Stimulated activated memory B cell treated with anti-CD40 and anti-IgM and Interleukin-4, amounts not matched to agents 10 μg/mL and 1 μg/mL and 100 μg/mL, for 72 hours (primary cell): ENCODE measurements at regions not wholly inside any gene's neighbourhood (a gene's known extent, or its start where the extent isn't known, plus 50 kb on each side); places are given as distances from the start of the nearest gene placed in this dataset.
"Not testable (repeated sequence)": the region's sequence is repeated elsewhere in the genome, so short reads cannot be mapped to it uniquely, and the experiment has no call there.

Experiments used
- ATAC-seq: fragments of 150-1000 bp; cut with Tn5 transposase; 2 replicates; pipeline ENCODE4 v1.10.0; 2021
- H3K27ac Mint-ChIP-seq: one replicate; pipeline ENCODE4 v1.8.0; 2022; ENCODE audit warnings: mild to moderate bottlenecking, mixed read lengths
- H3K27me3 Mint-ChIP-seq: one replicate; pipeline ENCODE4 v1.8.0; 2022; ENCODE audit warnings: mixed read lengths
- H3K36me3 Mint-ChIP-seq: one replicate; pipeline ENCODE4 v1.8.0; 2022; ENCODE audit warnings: mixed read lengths
- H3K4me1 Mint-ChIP-seq: one replicate; pipeline ENCODE4 v1.8.0; 2022; ENCODE audit warnings: mixed read lengths
- H3K4me3 Mint-ChIP-seq: one replicate; pipeline ENCODE4 v1.8.0; 2022; ENCODE audit warnings: mild to moderate bottlenecking, moderate library complexity, mixed read lengths
- H3K9me3 Mint-ChIP-seq: one replicate; pipeline ENCODE4 v1.8.0; 2022; ENCODE audit warnings: mixed read lengths

DNA sequence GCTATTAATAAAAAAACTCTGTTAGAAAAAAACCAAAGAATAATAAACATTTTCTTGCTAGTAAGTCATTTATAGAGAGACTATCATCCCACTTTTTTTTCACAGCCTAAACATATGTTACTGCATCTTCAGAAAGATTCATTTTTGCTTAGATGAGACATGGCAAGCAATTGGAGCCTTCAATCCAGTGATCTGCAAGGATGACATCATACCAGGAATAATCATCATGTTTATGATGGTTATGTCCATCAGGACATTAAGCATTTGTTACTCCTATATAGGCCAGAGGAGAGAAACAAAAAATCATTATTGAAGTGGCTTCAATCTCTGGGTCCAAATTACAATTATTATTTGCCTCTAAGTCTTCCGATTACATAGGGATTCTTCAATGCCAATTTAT lies 626.3 kb upstream of the CCNG1 start:
- no peak for ATAC-seq
- Mint-ChIP-seq H3K4me3 (no peak overlapping the region), H3K4me1 (no peaks in the 10 kb centered on the region), H3K27me3 (no peaks in the 10 kb centered on the region), H3K9me3 (peaks cover 9% of the 10 kb centered on the region), H3K27ac (no peak overlapping the region), H3K36me3 (no peaks in the 10 kb centered on the region)

GRCh38 chr5:162816816-162817215 lies 620.6 kb upstream of the CCNG1 start:
- Mint-ChIP-seq H3K9me3 (peaks cover 9% of the 10 kb centered on the region), H3K4me1 (no peaks in the 10 kb centered on the region), H3K4me3 (no peak overlapping the region), H3K27ac (no peak overlapping the region), H3K27me3 (no peaks in the 10 kb centered on the region), H3K36me3 (no peaks in the 10 kb centered on the region)
- no peak for ATAC-seq

DNA sequence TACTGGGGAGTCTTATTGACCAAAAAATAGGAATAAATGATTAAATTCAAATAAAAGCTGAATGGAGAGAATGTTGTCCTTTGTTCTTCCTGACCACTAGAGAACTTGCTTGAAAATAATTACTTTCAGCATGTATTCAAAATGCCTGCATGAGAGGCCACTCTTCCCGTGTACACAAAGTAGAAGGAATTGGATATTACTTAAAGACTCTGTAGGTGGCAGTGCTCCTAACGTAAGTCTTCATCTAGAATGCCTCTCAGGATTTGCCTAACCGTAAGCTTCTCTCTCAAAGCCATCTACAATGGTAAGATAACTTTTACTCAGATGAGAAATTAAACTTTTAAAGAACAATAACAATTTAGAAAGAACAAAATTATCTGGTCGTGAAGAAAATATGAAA lies 620.0 kb upstream of the CCNG1 start:
- ATAC-seq = no peak
- Mint-ChIP-seq H3K4me1 (no peaks in the 10 kb centered on the region), H3K27ac (no peak overlapping the region), H3K27me3 (no peaks in the 10 kb centered on the region), H3K4me3 (no peak overlapping the region), H3K9me3 (peaks cover 9% of the 10 kb centered on the region), H3K36me3 (no peaks in the 10 kb centered on the region)

DNA sequence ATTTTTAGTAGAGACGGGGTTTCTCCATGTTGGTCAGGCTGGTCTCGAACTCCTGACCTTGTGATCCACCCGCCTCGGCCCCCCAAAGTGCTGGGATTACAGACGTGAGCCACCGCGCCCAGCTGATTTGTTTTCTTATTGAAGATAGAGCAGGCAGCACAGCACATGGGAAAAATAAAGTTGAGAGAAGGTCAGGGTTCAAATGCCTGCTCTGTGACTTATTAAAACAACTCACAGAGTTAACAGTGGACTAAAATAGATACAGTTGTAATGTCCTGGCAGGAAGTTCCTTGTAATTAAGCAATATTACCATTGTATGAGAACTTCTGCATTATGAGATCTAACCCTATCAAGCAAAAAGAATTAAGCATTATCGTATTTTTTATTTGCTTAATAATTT lies 615.7 kb upstream of the CCNG1 start:
- not testable (repeated sequence) for H3K9me3 Mint-ChIP-seq, H3K4me1 Mint-ChIP-seq, ATAC-seq, H3K4me3 Mint-ChIP-seq, H3K27ac Mint-ChIP-seq, H3K27me3 Mint-ChIP-seq, H3K36me3 Mint-ChIP-seq

DNA sequence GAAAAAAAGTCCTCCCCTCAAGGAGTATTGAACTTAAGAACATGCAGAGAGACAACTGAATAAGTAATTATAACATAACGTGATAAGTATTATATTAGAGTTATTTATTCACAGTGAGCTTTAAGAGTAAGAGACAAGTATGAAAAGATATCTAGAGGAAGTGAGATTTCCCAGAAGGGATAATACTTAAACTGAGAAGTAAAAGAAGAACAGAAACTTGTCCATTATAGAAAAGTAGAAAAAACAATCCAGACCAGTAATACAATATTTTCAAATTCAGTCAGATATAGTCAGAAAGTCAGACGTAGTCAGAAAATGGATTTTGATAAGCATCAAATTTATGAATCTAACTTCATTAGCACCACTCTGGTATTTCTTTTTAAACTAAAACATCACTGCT lies 613.0 kb upstream of the CCNG1 start:
- no peak for ATAC-seq
- Mint-ChIP-seq H3K36me3 (no peaks in the 10 kb centered on the region), H3K27ac (no peak overlapping the region), H3K4me1 (no peaks in the 10 kb centered on the region), H3K9me3 (peaks cover 9% of the 10 kb centered on the region), H3K27me3 (no peaks in the 10 kb centered on the region), H3K4me3 (no peak overlapping the region)

DNA sequence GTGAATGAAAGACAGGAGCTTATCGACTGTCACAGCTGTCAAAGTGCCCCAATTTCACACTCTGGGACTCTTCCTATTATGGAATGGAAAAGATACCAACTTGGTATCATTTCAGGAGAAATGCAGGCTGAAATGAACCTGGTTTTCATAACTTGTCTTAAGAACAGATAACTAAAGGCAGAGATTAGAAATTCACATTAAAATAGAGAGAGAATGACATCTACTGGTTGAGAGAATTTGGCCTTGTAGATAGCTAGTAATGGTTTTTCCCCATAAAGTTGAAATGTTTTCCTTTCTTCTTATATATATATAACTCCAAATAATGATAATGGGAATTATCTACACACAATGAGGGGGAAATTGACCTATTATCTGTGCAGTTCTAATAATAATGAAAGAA lies 600.2 kb upstream of the CCNG1 start:
- no peak overlapping the region for H3K4me3 Mint-ChIP-seq
- H3K9me3 Mint-ChIP-seq = peaks cover 6% of the 10 kb centered on the region
- no peaks in the 10 kb centered on the region for H3K36me3 Mint-ChIP-seq
- H3K27me3 Mint-ChIP-seq = no peaks in the 10 kb centered on the region
- ATAC-seq = no peak
- no peaks in the 10 kb centered on the region for H3K4me1 Mint-ChIP-seq
- H3K27ac Mint-ChIP-seq = no peak overlapping the region

DNA sequence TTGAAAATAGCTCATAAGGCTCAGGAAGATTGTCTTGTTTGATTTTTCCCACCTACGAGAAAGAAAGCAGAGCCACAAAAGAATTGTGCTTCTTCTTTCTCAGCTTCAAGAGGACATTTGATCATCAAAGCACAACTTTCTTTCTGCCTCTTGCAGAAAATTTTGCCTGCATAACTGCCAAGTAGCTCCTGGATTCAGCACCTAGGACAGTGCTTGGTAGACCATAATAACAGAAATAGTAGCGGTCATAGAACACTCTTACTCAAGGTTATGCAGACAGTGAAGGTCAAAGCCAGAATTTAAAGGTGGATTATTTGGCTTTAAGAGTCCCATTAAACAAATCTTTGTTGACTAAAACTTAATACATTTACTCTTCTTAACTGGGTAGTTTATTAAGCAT lies 594.7 kb upstream of the CCNG1 start:
- no peaks in the 10 kb centered on the region for H3K4me1 Mint-ChIP-seq
- ATAC-seq = no peak
- no peaks in the 10 kb centered on the region for H3K36me3 Mint-ChIP-seq
- no peak overlapping the region for H3K4me3 Mint-ChIP-seq
- H3K9me3 Mint-ChIP-seq = no peaks in the 10 kb centered on the region
- no peak overlapping the region for H3K27ac Mint-ChIP-seq
- no peaks in the 10 kb centered on the region for H3K27me3 Mint-ChIP-seq

DNA sequence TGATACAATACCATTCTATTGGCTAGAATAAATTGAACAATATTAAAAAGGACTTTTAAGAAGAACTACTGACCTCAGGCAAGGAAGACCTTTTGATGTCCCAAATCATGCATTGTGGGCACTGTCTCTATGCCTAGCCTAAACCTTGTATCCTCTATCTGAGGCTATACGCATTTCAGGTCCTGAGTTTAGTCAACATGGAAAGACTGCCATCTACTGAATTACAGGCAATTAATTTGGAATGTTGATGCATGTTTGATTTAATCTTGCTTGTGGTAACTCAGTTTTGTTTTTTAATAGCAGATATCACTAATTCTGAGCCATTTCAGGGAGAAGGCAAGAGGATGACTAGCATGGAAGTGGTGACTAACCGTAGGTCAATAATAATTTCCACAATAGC lies 585.3 kb upstream of the CCNG1 start:
- H3K27me3 Mint-ChIP-seq = no peaks in the 10 kb centered on the region
- no peak overlapping the region for H3K4me3 Mint-ChIP-seq
- H3K36me3 Mint-ChIP-seq = no peaks in the 10 kb centered on the region
- ATAC-seq = no peak
- H3K9me3 Mint-ChIP-seq = peaks cover 12% of the 10 kb centered on the region
- H3K4me1 Mint-ChIP-seq = no peaks in the 10 kb centered on the region
- H3K27ac Mint-ChIP-seq = no peak overlapping the region

DNA sequence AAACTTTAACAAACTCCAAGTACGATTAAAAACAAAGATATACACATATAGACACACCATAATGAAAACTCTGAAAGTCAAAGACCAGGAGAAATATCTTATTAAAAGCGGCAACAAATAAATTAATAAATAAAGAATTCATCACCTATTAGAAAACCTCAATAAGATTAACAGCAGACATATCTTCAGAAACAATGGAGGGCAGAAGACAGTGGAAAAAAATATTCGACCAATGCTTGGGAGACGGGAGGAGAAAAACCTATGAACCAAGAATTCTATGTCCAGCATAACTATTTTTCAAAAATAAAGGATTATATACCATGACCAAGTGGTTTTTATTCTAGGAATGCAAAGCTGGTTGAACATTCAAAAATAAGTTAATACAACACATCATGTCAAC lies 578.6 kb upstream of the CCNG1 start:
- no peak for ATAC-seq
- H3K36me3 Mint-ChIP-seq = no peaks in the 10 kb centered on the region
- no peak overlapping the region for H3K4me3 Mint-ChIP-seq
- no peaks in the 10 kb centered on the region for H3K27me3 Mint-ChIP-seq
- no peaks in the 10 kb centered on the region for H3K4me1 Mint-ChIP-seq
- peaks cover 3% of the 10 kb centered on the region for H3K9me3 Mint-ChIP-seq
- H3K27ac Mint-ChIP-seq = no peak overlapping the region

- H3K4me3 Mint-ChIP-seq = no peak overlapping the region
- H3K27me3 Mint-ChIP-seq = no peaks in the 10 kb centered on the region
Measured at GRCh38 chr5:162870966-162871365, 566.4 kb upstream of the CCNG1 start.

DNA sequence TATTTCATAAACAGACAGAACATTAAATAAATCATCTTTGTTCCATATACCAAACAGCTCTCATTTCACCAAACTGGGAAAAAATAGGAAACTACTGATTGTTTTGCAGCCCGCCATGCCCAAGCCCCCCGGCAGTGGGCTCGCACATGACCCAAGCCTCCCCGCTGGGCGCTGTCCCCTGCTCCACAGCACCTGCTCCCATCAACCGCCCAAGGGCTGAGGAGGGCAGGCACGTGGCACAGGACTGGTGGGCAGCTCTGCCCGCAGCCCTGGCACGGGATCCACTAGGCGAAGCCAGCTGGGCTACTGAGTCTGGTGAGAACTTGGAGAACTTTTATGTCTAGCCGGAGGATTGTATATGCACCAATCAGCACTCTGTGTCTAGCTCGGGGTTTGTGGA lies 554.8 kb upstream of the CCNG1 start:
- H3K27me3 Mint-ChIP-seq = no peaks in the 10 kb centered on the region
- no peaks in the 10 kb centered on the region for H3K9me3 Mint-ChIP-seq
- ATAC-seq = no peak
- H3K4me3 Mint-ChIP-seq = no peak overlapping the region
- H3K36me3 Mint-ChIP-seq = no peaks in the 10 kb centered on the region
- no peaks in the 10 kb centered on the region for H3K4me1 Mint-ChIP-seq
- H3K27ac Mint-ChIP-seq = no peak overlapping the region

More at GRCh38 chr5:162870966-162871365, 566.4 kb upstream of the CCNG1 start:
- ATAC-seq = no peak
- Mint-ChIP-seq H3K36me3 (no peaks in the 10 kb centered on the region), H3K4me1 (no peaks in the 10 kb centered on the region), H3K27ac (no peak overlapping the region), H3K9me3 (peaks cover 10% of the 10 kb centered on the region)

DNA sequence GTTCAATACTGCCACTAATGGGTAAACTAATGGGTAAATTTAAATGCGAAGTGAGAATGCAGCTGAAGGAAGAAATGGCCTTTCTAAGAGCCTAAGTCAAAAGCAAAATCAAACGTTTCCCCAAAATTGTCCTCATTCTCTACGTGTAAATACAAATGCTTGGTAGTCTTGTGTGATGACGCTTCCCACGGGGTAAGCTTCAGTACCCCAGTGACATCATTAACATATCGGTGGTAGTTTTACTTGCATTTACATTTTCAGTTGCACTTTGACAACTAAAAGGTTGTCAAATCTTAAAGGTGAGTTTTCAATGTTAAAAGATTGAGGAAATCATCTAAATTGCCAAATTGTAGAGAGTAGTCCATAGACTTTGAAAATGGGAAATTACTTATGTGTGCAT lies 550.7 kb upstream of the CCNG1 start:
- Mint-ChIP-seq H3K4me3 (no peak overlapping the region), H3K9me3 (no peaks in the 10 kb centered on the region), H3K27me3 (no peaks in the 10 kb centered on the region), H3K27ac (no peak overlapping the region), H3K4me1 (no peaks in the 10 kb centered on the region), H3K36me3 (no peaks in the 10 kb centered on the region)
- ATAC-seq = no peak

- H3K9me3 Mint-ChIP-seq = no peaks in the 10 kb centered on the region
- no peaks in the 10 kb centered on the region for H3K36me3 Mint-ChIP-seq
- ATAC-seq = no peak
- H3K4me3 Mint-ChIP-seq = no peak overlapping the region
- H3K4me1 Mint-ChIP-seq = no peaks in the 10 kb centered on the region
- H3K27me3 Mint-ChIP-seq = no peaks in the 10 kb centered on the region
- H3K27ac Mint-ChIP-seq = no peak overlapping the region
Measured at GRCh38 chr5:162888268-162888667, 549.1 kb upstream of the CCNG1 start.

GRCh38 chr5:162911873-162912272 lies 525.5 kb upstream of the CCNG1 start:
- no peak for ATAC-seq
- Mint-ChIP-seq H3K9me3 (peaks cover 2% of the 10 kb centered on the region), H3K27ac (no peak overlapping the region), H3K36me3 (no peaks in the 10 kb centered on the region), H3K4me3 (no peak overlapping the region), H3K4me1 (no peaks in the 10 kb centered on the region), H3K27me3 (no peaks in the 10 kb centered on the region)

DNA sequence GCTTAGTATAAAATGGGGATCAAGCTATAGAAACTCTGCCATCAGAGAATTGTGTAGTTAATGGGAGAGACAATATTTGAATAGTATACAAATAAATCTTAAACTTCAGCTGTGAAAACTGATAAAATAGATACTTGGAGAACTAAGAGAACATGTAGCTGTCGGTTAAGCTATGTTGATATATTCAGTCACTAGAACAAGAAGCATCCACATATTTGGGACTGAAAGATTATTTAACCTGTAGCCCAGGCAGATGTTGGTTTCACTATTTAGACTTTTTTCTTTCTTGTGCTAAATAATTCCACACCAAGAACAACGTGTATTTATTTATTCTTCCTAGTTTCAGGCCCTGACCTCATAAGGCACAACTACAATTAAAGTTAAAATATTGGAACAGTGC lies 521.0 kb upstream of the CCNG1 start:
- Mint-ChIP-seq H3K36me3 (no peaks in the 10 kb centered on the region), H3K9me3 (no peaks in the 10 kb centered on the region), H3K27ac (no peak overlapping the region), H3K4me1 (no peaks in the 10 kb centered on the region), H3K27me3 (no peaks in the 10 kb centered on the region), H3K4me3 (no peak overlapping the region)
- no peak for ATAC-seq

- Mint-ChIP-seq H3K27ac (no peak overlapping the region), H3K27me3 (no peaks in the 10 kb centered on the region), H3K4me3 (no peak overlapping the region), H3K9me3 (peaks cover 4% of the 10 kb centered on the region), H3K4me1 (no peaks in the 10 kb centered on the region), H3K36me3 (no peaks in the 10 kb centered on the region)
- no peak for ATAC-seq
Measured at GRCh38 chr5:162929104-162929503, 508.3 kb upstream of the CCNG1 start.

DNA sequence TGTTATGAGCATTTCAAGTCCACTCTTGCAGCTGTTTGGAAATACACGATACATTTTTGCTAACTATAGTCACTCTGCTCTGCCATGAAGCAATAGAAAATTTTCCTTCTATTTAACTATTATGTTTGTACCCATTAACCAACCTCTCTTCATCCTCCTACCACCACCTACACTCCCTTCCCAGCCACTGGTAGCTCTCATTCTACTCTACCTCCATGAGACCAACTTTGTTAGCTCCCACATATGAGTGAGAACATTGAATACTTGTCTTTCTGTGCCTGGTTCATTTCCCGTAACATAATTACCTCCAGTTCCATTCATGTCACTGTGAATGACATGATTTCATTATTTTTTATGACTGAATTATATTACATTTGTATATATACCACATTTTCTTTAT lies 505.9 kb upstream of the CCNG1 start:
- ATAC-seq = no peak
- H3K4me1 Mint-ChIP-seq = no peaks in the 10 kb centered on the region
- no peak overlapping the region for H3K27ac Mint-ChIP-seq
- no peaks in the 10 kb centered on the region for H3K36me3 Mint-ChIP-seq
- H3K27me3 Mint-ChIP-seq = no peaks in the 10 kb centered on the region
- no peak overlapping the region for H3K4me3 Mint-ChIP-seq
- H3K9me3 Mint-ChIP-seq = peaks cover 12% of the 10 kb centered on the region
